ENCODE measurements at regions not wholly inside any gene's neighbourhood (a gene's known extent, or its start where the extent isn't known, plus 50 kb on each side); places are given as distances from the start of the nearest gene placed in this dataset.

- no peak for DNase-seq
- peaks cover 2% of the 10 kb centered on the region for H3K36me3 ChIP-seq
- H3K4me3 ChIP-seq: no peak overlapping the region
- no peaks in the 10 kb centered on the region for H3K9me3 ChIP-seq
- H3K27me3 ChIP-seq: no peaks in the 10 kb centered on the region
Observed at GRCh38 chr2:74052732-74053710, 68.3 kb downstream of the TET3 start.

GRCh38 chr2:74053959-74054715 lies 69.4 kb downstream of the TET3 start:
- Histone ChIP-seq H3K9me3 (no peaks in the 10 kb centered on the region), H3K27me3 (no peaks in the 10 kb centered on the region), H3K4me3 (no peak overlapping the region), H3K36me3 (no peaks in the 10 kb centered on the region; the same call in 1 of the 2 replicates)
- no peak for DNase-seq

- DNase-seq: no peak
- H3K36me3 ChIP-seq: no peaks in the 10 kb centered on the region; the same call in 1 of the 2 replicates
- H3K4me3 ChIP-seq: no peak overlapping the region
- H3K27me3 ChIP-seq: no peaks in the 10 kb centered on the region
- no peaks in the 10 kb centered on the region for H3K9me3 ChIP-seq
Observed at GRCh38 chr2:74059137-74059775, 74.5 kb downstream of the TET3 start.

- Histone ChIP-seq H3K27me3 (no peaks in the 10 kb centered on the region), H3K9me3 (no peaks in the 10 kb centered on the region), H3K4me3 (no peak overlapping the region), H3K36me3 (no peaks in the 10 kb centered on the region; the same call in 1 of the 2 replicates)
- DNase-seq: no peak
Observed at GRCh38 chr2:74063486-74063885, 78.8 kb downstream of the TET3 start.

DNA sequence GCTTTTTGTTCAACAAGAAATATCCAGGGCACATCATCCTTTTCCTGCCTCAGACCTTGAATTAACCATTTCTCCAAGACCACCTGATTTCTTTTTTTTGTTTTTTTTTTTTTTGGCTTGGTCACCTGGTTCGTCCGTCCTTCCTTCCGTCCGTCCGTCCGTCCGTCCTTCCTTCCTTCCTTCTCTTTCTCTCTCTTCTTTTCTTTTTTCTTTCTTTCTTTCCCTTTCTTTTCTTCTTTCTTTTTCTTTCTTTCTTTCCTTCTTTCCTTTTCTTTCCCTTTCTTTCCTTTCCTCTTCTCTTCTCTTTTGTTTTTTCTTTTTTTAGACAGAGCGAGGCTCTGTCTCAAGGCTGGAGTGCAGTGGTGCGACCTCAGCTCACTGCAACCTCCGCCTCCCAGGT lies 80.7 kb downstream of the TET3 start:
- no peaks in the 10 kb centered on the region for H3K9me3 ChIP-seq
- DNase-seq: no peak
- H3K27me3 ChIP-seq: no peaks in the 10 kb centered on the region
- peaks cover 5% of the 10 kb centered on the region; the same call in 1 of the 2 replicates for H3K36me3 ChIP-seq
- H3K4me3 ChIP-seq: no peak overlapping the region

DNA sequence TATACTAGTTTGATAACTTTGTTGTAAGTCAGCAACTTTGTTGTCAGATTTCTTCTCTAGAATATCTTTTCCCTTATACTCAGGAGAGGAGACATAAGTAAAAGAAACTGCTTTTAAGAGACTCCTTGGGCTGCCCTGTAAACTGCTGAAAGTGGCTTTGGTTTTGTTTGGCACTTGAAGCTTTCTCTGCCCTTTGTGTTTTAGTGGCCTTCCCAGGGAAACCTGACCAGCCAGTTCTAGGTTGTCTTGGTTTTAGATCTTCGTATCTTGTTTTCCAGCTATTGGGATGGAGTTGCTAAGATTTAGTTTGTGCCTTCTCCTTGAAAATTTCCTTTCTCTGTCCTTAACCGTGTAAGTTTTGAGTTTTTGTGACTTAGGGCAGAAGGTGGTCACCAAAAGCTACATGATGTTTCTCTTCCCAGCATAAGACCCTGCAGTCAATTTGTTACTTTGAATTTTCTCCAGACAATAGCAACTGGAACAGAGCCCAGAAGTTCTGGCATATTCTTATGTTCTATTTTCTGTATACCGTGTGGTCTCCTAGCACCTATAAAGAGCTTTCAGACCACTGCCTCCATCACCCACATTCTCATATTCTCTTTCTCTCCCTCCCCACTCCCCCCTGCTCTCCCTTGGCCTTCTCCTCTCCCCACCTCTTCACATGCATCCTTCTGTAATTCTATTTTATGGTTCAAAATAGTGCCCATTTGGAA lies 81.1 kb downstream of the BOLA3 start:
- peaks cover 5% of the 10 kb centered on the region; the same call in 1 of the 2 replicates for H3K36me3 ChIP-seq
- no peaks in the 10 kb centered on the region for H3K9me3 ChIP-seq
- DNase-seq: no peak
- H3K27me3 ChIP-seq: no peaks in the 10 kb centered on the region
- no peak overlapping the region for H3K4me3 ChIP-seq

GRCh38 chr2:74067221-74067747 lies 80.4 kb downstream of the BOLA3 start:
- no peak overlapping the region for H3K4me3 ChIP-seq
- DNase-seq: no peak
- peaks cover 5% of the 10 kb centered on the region; the same call in 1 of the 2 replicates for H3K36me3 ChIP-seq
- H3K9me3 ChIP-seq: no peaks in the 10 kb centered on the region
- no peaks in the 10 kb centered on the region for H3K27me3 ChIP-seq

- H3K4me3 ChIP-seq: no peak overlapping the region
- H3K27me3 ChIP-seq: no peaks in the 10 kb centered on the region
- H3K9me3 ChIP-seq: no peaks in the 10 kb centered on the region
- H3K36me3 ChIP-seq: peaks cover 13% of the 10 kb centered on the region
- DNase-seq: no peak
Observed at GRCh38 chr2:74070991-74071390, 76.7 kb downstream of the BOLA3 start.

DNA sequence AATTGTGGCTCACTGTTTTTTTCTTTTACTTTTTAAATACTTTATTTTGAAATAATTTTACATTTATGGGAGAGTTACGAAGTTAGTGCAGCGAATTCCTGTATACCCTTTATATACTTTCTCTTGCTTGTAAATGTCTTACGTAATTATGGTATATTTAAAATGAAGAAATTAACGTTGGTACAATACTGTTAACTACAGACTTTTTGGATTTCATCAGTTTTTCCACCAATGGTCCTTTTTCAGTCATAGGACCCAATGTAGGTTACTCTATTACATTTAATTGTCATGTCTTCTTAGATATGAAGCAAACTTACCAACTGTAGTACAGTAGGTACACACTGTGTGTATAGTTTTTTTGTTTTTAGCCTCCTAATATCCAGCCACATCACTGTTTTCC lies 76.3 kb downstream of the BOLA3 start:
- H3K27me3 ChIP-seq: no peaks in the 10 kb centered on the region
- peaks cover 13% of the 10 kb centered on the region for H3K36me3 ChIP-seq

GRCh38 chr2:74072565-74072964 lies 75.1 kb downstream of the BOLA3 start:
- H3K36me3 ChIP-seq: peaks cover 13% of the 10 kb centered on the region
- DNase-seq: no peak
- no peaks in the 10 kb centered on the region for H3K27me3 ChIP-seq
- no peak overlapping the region for H3K4me3 ChIP-seq
- H3K9me3 ChIP-seq: no peaks in the 10 kb centered on the region

More for the DNA sequence above, 76.3 kb downstream of the BOLA3 start:
- no peaks in the 10 kb centered on the region for H3K9me3 ChIP-seq
- DNase-seq: no peak
- H3K4me3 ChIP-seq: no peak overlapping the region

- DNase-seq: no peak
- H3K27me3 ChIP-seq: no peaks in the 10 kb centered on the region
- H3K9me3 ChIP-seq: no peaks in the 10 kb centered on the region
- H3K36me3 ChIP-seq: peaks cover 13% of the 10 kb centered on the region
- H3K4me3 ChIP-seq: no peak overlapping the region
Observed at GRCh38 chr2:74074487-74074886, 73.2 kb downstream of the BOLA3 start.

- Histone ChIP-seq H3K27me3 (no peaks in the 10 kb centered on the region), H3K9me3 (no peaks in the 10 kb centered on the region), H3K36me3 (peaks cover 9% of the 10 kb centered on the region), H3K4me3 (no peak overlapping the region)
- no peak for DNase-seq
Observed at GRCh38 chr2:74076074-74076470, 71.6 kb downstream of the BOLA3 start.

DNA sequence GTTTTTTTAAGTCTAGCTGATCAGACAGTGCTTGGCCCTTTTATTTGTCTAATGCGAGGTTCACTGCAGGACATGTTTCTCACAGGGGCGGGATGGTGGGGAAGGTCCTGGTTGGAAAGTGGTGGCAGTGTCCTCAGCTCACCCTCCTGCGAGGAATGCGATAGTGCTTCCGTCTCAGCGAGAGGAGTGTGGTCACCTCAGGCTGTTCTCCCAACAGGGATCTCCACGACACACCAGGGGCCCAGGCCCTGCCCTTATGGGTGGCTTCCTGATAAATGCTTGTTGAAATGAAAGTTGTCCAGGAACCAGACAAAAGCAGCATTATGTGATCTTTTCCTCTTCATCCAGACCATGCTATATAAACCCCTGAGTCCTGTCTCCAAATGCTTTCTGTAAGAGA lies 70.1 kb downstream of the BOLA3 start:
- H3K27me3 ChIP-seq: no peaks in the 10 kb centered on the region
- no peaks in the 10 kb centered on the region for H3K9me3 ChIP-seq
- H3K4me3 ChIP-seq: no peak overlapping the region
- H3K36me3 ChIP-seq: peaks cover 9% of the 10 kb centered on the region
- no peak for DNase-seq

DNA sequence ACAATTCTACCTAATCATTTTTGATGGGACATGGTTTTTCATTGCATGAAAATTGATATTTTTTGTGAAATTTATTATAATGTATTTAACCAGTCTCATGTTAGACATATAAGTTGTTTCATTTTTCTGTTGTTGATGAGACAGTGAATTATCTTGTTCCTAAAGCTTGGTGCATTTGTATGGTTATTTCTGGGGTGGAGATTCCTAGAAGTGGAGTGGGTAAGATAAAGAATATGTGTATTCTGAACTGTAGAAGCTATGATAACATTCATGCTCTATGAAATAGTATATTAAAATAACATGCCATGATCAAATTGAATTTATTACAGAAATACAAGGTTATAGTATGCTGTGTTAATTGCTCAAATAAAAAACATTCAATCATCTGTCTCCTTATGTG lies 69.2 kb downstream of the BOLA3 start:
- Histone ChIP-seq H3K9me3 (no peaks in the 10 kb centered on the region), H3K4me3 (no peak overlapping the region), H3K36me3 (peaks cover 9% of the 10 kb centered on the region), H3K27me3 (no peaks in the 10 kb centered on the region)
- DNase-seq: no peak

DNA sequence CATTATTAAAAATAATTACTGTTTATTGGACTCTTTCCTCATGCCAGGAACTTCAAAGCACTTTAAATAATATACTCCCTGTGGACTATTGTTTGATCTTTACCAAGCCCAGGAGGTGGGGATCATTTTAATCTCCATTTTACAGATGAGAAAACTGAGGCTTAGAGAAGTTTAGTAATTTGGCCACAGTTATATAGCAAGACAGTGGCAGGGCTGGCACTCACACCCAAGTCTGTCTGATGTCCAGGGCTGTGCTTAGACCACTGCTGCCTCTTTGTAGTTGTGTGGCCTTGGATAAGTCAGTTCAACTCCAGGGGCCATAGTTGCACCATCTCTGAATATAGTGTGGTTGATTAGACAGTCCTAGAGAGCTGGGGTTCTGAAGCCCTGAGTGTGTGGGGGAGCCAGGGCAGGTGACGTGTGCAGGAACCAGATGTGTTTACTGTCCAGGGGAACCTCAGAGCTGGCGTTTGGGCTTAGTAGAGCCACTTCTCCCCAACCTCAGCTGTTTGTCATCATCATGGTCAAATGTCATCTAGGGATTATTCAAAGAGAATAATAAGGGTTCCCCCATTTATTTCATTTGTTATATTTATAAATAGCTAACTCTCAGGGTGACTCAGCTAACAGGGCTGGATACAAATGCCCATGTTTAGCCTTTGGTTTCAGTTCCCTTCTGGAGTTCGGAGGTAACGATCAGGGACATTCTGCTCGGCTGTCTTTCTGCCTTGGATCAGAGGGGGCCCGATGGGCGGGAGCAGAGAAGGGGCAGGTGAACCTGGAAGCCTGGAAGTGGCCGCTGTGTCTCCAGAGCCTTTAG lies 68.0 kb downstream of the BOLA3 start:
- no peak for DNase-seq

More for the DNA sequence above, 68.0 kb downstream of the BOLA3 start:
- no peaks in the 10 kb centered on the region for H3K27me3 ChIP-seq
- H3K4me3 ChIP-seq: no peak overlapping the region
- peaks cover 3% of the 10 kb centered on the region; the same call in 1 of the 2 replicates for H3K36me3 ChIP-seq
- no peaks in the 10 kb centered on the region for H3K9me3 ChIP-seq

Data from MG63 (cell line).